ENCODE measurements at regions not wholly inside any gene's neighbourhood (a gene's known extent, or its start where the extent isn't known, plus 50 kb on each side); places are given as distances from the start of the nearest gene placed in this dataset.

DNA sequence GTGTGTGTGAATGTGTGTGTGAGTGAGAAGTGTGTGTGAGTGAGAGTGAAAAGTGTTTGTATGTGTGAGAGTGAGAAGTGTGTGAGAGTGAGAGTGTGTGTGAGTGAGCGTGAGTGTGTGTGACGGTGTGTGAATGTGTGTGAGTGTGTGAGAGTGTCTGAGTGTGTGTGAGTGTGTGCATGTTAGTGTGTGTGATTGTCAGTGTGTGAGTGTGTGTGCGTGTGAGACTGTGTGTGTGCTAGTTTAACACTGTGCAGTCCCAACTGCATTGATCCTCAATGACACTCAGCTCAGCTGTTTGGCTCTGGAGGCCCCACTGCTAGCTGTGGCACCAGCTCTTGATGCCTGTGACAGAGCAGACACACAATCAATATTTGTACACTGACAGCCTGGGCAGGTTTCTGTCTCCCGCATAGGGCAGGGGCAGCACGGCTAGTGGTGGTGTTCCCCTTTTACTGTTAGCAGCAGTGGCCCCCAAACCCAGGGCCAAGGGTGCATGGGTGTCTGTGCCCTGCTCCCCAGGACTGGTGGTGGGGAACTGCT lies 135.0 kb downstream of the INHBB start:
- DNase-seq, result no peak

DNA sequence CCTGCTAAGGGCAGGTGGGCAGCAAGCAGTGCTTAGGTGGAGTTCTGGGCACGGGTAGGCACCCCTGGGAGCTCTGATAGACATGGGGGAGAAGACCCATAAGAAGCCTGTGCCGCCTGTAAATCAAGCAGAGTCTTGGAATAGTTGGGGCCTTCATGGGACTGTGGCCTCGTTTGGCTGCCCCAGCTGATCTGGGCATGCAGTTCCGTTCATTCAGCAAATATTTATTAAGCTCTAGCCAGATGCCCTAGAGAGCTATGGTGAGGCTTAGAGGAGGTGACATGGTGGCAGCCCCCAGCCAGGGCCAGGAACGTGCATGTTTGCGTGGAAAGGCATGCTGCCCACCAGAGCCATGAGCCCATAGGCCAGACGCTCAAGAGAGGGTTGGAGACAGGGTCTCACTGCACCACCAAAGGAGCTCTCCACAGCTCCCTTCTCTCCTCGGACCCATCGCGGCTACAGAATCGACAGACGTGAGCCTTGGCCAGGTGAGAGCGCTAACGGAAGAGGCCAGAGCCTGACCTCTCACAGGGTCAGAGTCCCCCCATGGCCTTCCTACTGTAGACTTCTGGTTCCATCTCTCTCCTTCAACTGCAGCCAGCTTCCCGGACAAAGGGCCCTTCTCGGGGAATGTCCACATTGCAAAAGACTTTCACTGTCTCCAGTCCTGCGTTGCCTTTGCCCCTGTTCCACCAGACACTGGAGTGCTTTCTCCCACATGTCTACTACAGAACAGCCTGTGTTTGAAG lies 135.7 kb downstream of the INHBB start:
- DNase-seq, result no peak

DNA sequence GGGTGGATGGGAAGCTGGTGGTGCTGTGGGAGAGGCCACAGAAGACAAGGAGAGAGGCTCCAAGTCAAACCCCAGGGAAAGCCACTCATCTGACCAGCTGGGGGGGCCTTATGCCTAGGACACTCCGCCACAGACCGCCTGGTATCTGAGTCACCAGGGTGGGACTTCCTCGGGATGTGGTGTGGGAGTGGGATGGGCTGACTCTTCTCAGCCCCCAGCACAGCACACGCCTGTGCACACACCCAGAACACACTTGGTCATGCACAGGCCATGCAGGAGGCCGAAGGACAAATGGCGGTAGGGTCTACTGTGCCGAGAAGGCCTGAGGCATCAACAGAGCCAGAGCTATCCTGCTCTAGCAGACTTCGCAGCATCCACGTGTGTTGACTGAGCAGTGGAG lies 136.4 kb downstream of the INHBB start:
- DNase-seq, result no peak

- DNase-seq, result no peak
These were observed 137.4 kb downstream of the INHBB start for GRCh38 chr2:120483355-120483754.

DNA sequence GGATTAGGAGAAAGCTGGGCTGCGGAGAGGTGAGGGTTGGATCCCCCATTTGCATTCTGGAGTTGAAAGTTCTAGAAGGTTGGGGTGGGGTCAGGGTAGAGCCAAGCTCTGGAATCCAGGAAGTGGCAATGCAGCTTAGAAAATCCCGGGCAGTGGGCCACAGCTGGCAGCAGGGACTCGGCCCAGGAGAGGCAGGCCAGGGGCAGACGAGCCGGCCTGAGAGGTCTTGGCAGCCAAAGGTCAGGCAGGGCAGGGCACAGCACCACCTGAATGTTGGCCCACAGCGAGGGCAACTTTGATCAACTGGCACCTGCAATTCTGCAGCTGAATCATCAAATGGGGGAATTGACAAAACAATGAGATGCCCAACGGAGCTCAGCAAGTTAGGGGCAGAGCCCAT lies 139.2 kb downstream of the INHBB start:
- no peak for DNase-seq

GRCh38 chr2:120486441-120486840 lies 140.5 kb downstream of the INHBB start:
- DNase-seq, result no peak

DNA sequence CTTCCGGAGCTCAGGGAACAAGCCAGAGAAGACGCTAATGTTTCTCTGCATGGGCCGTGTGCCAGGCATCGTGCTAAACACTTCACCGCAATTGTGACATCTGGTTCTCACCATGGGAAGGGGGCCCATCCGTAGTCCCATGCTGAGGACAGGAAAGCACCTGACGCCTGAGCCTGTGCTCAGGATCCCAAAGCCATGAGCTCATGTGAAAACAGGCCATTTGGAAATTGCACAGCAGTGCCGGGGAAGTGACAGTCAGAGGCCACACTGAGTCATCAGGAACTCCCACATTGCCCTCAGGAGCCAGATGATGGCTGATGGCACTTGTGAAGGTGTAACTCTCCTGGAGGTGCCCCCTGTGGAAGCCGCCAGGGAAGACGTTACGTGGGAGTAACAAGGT lies 141.0 kb downstream of the INHBB start:
- DNase-seq, result no peak

DNA sequence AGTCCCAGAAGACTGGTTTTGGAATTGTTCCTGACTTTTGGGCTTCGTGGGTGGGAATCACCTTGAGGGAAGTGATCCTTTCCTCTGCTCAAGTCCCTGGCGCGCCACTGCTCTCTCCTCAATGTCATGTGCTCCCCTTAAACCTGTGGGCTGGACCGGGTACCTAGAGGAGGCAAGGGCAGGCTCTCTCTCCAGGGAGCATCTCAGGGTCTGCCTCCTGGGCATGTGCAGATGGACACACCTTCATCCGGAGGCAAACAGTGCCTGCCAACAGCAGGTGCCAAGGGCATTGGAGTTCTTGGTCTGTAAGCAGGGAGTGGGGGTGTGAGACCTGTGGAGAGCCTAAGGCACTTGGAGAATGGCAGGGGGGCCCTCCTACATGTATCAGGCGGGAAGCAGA lies 142.6 kb downstream of the INHBB start:
- DNase-seq, result no peak

GRCh38 chr2:120489023-120489422 lies 143.1 kb downstream of the INHBB start:
- DNase-seq, result no peak

GRCh38 chr2:120490091-120490798 lies 144.3 kb downstream of the INHBB start:
- no peak for DNase-seq

DNA sequence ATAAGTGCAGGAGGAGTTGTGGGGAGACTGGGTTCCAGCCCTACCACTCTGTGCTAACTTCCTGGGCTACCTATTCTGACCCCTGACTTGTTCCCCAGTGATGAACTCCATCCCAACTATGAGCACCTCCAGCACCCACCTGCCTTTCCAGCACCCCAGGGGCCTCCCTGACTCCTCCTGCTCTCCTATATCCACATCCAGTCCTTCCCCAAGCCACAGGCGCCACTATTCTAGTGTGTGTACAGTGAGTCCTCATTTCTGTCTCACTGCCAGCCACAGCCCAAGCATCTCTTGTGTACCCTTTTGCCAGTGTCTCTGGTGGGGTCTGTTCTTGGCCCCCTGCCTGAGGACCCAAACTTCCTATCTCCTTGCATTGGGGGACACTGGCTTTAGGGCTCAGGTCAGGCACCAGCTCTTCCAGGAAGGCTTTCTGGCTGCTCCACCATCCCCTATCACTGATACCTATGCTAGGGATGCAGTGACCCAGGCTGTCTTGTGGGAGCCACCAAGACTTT lies 145.2 kb downstream of the INHBB start:
- no peak for DNase-seq

DNA sequence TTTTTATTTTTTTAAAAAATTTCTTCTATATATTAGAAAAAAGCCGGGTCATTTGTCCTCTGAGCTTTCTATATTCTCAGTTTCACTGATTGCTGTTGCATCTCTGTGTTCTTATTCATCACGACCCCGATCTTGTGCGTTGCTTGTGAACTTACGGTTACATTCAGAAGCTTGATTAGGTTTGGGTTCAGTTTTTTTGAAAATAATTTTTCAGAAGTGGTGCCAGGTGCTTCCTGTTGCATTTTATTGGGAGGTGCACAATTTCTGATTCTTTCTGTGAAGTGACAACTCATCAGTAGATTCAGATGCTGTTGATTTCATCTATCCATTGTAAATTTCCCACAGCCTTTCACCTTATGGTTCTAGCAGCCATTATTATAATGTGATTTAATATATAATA lies 147.3 kb downstream of the INHBB start:
- no peak for DNase-seq

DNA sequence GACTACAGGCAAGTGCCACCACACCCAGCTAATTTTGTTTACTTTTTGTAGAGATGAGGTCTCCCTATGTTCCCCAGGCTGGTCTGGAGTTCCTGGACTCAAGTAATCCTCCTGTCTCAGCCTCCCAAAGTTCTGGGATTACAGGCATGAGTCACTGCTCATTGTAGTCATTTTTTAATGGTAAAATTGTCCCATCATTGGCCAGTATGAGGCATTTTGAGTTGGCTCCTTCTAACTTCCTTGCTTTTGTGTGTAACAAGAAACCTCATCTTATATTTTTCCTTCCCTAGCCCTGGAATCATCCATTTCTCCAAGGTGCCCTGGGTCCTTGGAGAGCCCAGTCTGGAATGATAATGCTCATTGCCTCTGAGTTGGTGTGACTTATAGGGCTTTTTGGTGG lies 148.5 kb downstream of the INHBB start:
- no peak for DNase-seq

- no peak for DNase-seq
These were observed 149.7 kb downstream of the INHBB start for GRCh38 chr2:120495586-120495985.

GRCh38 chr2:120496235-120496634 lies 150.3 kb downstream of the INHBB start:
- DNase-seq, result no peak

DNA sequence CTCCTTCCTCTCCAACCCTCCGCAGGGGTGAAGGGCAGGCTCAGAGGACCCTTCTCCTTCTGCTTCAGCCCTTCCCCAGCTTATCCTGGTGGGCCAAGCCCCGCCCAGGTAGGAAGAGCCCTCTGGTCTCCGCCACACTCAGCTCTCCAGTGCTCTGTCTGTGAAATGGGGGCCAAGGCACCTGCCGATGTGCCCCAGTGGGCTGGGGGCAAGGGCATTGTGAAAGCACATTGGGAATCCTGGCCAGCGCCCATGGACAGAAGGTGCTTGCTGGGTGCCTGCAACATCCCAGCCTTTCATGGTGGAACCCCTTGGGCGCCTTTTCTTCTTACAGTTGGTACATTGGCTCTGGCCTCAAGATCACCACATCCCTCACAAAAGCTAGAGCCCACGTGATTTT lies 150.8 kb downstream of the INHBB start:
- DNase-seq, result no peak

GRCh38 chr2:120497261-120497977 lies 151.5 kb downstream of the INHBB start:
- DNase-seq, result no peak

GRCh38 chr2:120498121-120498520 lies 152.2 kb downstream of the INHBB start:
- DNase-seq, result no peak

DNA sequence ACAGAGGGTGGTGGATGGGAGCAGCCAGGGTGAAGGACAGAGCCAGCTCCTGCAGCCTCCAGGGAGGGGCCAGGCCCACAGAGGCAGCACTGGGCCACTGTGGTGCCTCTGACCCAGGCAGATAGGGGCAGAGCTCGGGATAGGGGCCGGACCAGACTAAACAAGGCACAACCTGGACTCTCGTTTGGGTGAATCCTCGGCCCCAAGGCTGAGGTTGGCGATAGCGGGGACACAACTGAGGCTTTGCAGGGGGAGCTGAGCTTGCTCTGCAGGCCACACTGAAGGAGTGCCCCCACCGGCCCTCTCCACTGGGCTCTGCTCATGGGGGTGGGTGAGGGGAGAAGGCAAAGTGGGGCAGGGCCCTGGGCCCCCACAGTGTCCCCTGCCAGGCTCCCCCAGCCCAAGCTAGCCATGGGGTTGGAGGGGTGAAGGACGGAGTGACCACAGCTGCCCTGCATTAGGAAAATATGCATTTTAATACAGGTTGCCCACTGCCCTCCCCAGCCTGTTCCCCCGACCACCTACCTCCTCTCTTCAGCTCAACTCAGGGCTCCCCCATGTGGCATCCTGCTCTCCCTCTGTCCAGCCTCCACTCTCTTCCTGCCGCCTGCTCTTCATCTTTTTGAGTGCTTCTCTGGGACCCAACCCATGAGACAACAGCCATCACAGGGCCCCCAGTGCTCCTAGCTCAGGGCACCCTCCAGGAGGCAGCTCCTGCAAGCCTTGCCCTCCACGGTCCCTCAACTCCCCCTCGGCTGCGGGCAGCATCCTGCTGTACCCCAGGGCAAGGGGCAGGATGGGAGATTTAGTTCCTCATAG lies 152.8 kb downstream of the INHBB start:
- DNase-seq, result no peak

- no peak for DNase-seq
These were observed 154.0 kb downstream of the INHBB start for GRCh38 chr2:120499784-120500495.

DNA sequence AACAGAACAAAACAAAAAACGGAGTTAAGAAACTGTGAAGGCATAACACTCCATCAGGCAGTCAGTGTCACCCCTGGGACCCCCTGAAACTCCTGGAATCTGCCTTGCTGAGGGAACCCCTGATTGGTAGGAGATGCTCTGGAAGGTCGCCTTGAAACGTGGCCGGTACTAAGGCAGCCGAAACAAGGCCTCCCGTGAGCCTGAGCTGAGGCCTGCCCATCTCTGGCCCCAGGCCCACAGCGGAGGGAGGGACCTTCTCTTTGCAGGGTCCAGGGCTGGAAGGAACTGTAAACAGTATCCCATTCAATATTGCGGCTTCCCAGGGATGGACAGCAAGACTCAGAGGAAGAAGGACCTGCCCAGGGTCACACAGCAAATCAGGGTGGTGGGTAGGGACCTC lies 155.7 kb downstream of the INHBB start:
- no peak for DNase-seq

- DNase-seq, result no peak
These were observed 156.4 kb downstream of the INHBB start for GRCh38 chr2:120502357-120502756.
